Trophoblast cell (in vitro differentiated cells and primary cell): ENCODE measurements at regions not wholly inside any gene's neighbourhood (a gene's known extent, or its start where the extent isn't known, plus 50 kb on each side); places are given as distances from the start of the nearest gene placed in this dataset.

Experiments used
- DNase-seq, 2 donors: peaks; one replicate each; pipeline ENCODE4 v3.0.0-alpha.2; 2016
- H2AFZ ChIP-seq: 2 replicates; pipeline ENCODE4 v1.6.1; 2013; ENCODE audit warnings: low read length, moderate library complexity, mild to moderate bottlenecking; ENCODE audit not compliant: insufficient read depth, poor library complexity
- H2AK5ac ChIP-seq: 2 replicates; pipeline ENCODE4 v1.6.1; 2013; ENCODE audit warnings: mild to moderate bottlenecking, low read length
- H2BK120ac ChIP-seq: 2 replicates; pipeline ENCODE4 v1.6.1; 2013; ENCODE audit warnings: low read length, mild to moderate bottlenecking, moderate library complexity; ENCODE audit not compliant: insufficient read depth, poor library complexity
- H2BK12ac ChIP-seq: 2 replicates; pipeline ENCODE4 v1.6.1; 2013; ENCODE audit warnings: mild to moderate bottlenecking, low read length, moderate library complexity
- H2BK5ac ChIP-seq: 2 replicates; pipeline ENCODE4 v1.6.1; 2013; ENCODE audit warnings: low read length, low read depth, moderate library complexity, mild to moderate bottlenecking; ENCODE audit not compliant: poor library complexity
- H3K14ac ChIP-seq: 2 replicates; pipeline ENCODE4 v1.6.1; 2013; ENCODE audit warnings: mild to moderate bottlenecking, low read length
- H3K18ac ChIP-seq: 2 replicates; pipeline ENCODE4 v1.6.1; 2013; ENCODE audit warnings: mild to moderate bottlenecking, low read length
- H3K23ac ChIP-seq: 2 replicates; pipeline ENCODE4 v1.6.1; 2013; ENCODE audit warnings: low read length
- H3K27ac ChIP-seq: 2 replicates; pipeline ENCODE4 v1.5.1; 2013; ENCODE audit warnings: low read depth, mild to moderate bottlenecking, inconsistent platforms, low read length, moderate library complexity
- H3K27me3 ChIP-seq: 2 replicates; pipeline ENCODE4 v1.6.1; 2013; ENCODE audit warnings: inconsistent platforms, mild to moderate bottlenecking, low read length, moderate library complexity; ENCODE audit not compliant: insufficient read depth
- H3K36me3 ChIP-seq, 2 experiments: 1 replicate in 1 of 2; 2 replicates in 1 of 2; pipeline ENCODE4 v1.6.1; 2013; ENCODE audit warnings: low read length in 2 of 2, mild to moderate bottlenecking in 2 of 2, moderate library complexity in 1 of 2; ENCODE audit not compliant: insufficient read depth in 2 of 2, control insufficient read depth in 1 of 2
- H3K4ac ChIP-seq: 2 replicates; pipeline ENCODE4 v1.6.1; 2013; ENCODE audit warnings: low read depth, mild to moderate bottlenecking, low read length, moderate library complexity
- H3K4me1 ChIP-seq, 2 experiments: 1 replicate in 1 of 2; 2 replicates in 1 of 2; pipeline ENCODE4 v1.6.1; 2013; ENCODE audit warnings: low read length in 2 of 2, mild to moderate bottlenecking in 2 of 2, moderate library complexity in 1 of 2; ENCODE audit not compliant: insufficient read depth in 2 of 2, control insufficient read depth in 1 of 2
- H3K4me2 ChIP-seq: 2 replicates; pipeline ENCODE4 v1.6.1; 2013; ENCODE audit warnings: inconsistent platforms, mild to moderate bottlenecking, low read length, moderate library complexity
- H3K4me3 ChIP-seq: 2 replicates; pipeline ENCODE4 v1.5.1; 2013; ENCODE audit warnings: mild to moderate bottlenecking, low read depth, low read length, inconsistent platforms
- H3K79me1 ChIP-seq: one replicate; pipeline ENCODE4 v1.6.1; 2013; ENCODE audit warnings: low read length
- H3K79me2 ChIP-seq: 2 replicates; pipeline ENCODE4 v1.6.1; 2013; ENCODE audit warnings: low read length, mild to moderate bottlenecking; ENCODE audit not compliant: control insufficient read depth, insufficient read depth, poor library complexity
- H3K9ac ChIP-seq: 2 replicates; pipeline ENCODE4 v1.6.1; 2013; ENCODE audit warnings: mild to moderate bottlenecking, low read length
- H3K9me3 ChIP-seq: 2 replicates; pipeline ENCODE4 v1.6.1; 2013; ENCODE audit warnings: low read depth, mild to moderate bottlenecking, control low read depth, inconsistent platforms, low read length; ENCODE audit not compliant: insufficient read depth
- H4K12ac ChIP-seq: 2 replicates; pipeline ENCODE4 v1.6.1; 2013; ENCODE audit warnings: low read depth, mild to moderate bottlenecking, low read length, moderate library complexity
- H4K8ac ChIP-seq: 2 replicates; pipeline ENCODE4 v1.6.1; 2013; ENCODE audit warnings: low read depth, mild to moderate bottlenecking, low read length, moderate library complexity
- H4K91ac ChIP-seq: one replicate; pipeline ENCODE4 v1.6.1; 2013; ENCODE audit warnings: low read depth, mild to moderate bottlenecking, low read length, moderate library complexity
- WGBS: extraction: QIAGEN DNeasy Blood & Tissue Kit; methylation state at CpG from one replicate; pipeline ENCODE4 v1.1.7; 2013; ENCODE audit warnings: missing lambda C conversion rate; ENCODE audit not compliant: insufficient read length, insufficient coverage; ENCODE audit errors: extremely low coverage; 5-methylcytosine and 5-hydroxymethylcytosine counted together

DNA sequence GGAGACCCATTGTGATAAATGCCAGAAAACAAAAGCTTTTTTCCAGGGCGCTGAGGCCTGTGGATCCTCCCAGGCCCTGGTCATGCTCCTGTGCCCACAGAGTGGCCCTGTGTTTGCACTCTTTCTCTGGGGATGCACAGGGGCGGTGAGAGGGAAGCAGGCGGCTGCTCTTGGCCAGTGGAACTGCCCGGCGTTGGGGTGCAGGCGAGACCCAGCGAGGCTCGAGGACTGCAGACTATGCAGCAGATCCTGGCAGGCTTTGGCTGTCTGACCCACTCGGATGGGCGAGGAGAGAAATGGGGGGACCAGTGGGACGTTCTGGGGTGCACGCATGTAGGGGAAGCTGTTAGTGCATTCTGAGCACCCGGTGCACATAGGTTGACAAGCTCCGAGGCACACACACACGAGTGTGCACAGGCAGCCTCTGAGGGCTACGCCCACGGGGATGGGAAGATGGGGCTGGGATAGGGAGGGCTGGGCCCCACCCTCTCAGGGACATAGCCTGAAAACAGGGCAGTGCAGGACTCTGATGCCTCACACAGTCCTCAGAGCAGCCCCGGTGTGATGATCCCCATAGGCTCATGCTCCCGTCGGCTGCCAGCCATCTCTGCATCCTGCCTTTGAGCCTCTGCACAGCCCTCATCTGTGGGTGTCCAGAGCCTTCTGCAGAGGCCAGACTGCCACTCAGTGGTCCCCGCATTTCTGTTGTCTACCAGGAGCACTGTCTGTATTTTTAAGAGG lies 1233.5 kb downstream of the BRD1 start:
- H3K79me1 ChIP-seq, result no peaks in the 10 kb centered on the region
- H3K18ac ChIP-seq, result no peak overlapping the region
- no peak overlapping the region for H3K14ac ChIP-seq
- no peak overlapping the region for H2BK120ac ChIP-seq
- H3K9ac ChIP-seq, result no peak overlapping the region
- no peaks in the 10 kb centered on the region for H3K27me3 ChIP-seq
- H2BK5ac ChIP-seq, result no peak overlapping the region
- H3K79me2 ChIP-seq, result no peaks in the 10 kb centered on the region
- H4K12ac ChIP-seq, result no peak overlapping the region
- no peak overlapping the region for H3K4me3 ChIP-seq
- no peak overlapping the region for H3K4me2 ChIP-seq
- no peak overlapping the region for H3K23ac ChIP-seq
- no CpG with 5 or more reads among the region's 21 CpGs for WGBS
- no peak overlapping the region for H2AK5ac ChIP-seq
- H2AFZ ChIP-seq, result no peak overlapping the region
- no peak overlapping the region for H4K91ac ChIP-seq
- H2BK12ac ChIP-seq, result no peak overlapping the region
- no peak for DNase-seq
- H3K4ac ChIP-seq, result no peak overlapping the region
- H3K4me1 ChIP-seq, result no peaks in the 10 kb centered on the region
- no peak overlapping the region for H3K27ac ChIP-seq
- peaks cover 10% of the 10 kb centered on the region for H3K9me3 ChIP-seq
- H4K8ac ChIP-seq, result no peak overlapping the region
- no peaks in the 10 kb centered on the region for H3K36me3 ChIP-seq

DNA sequence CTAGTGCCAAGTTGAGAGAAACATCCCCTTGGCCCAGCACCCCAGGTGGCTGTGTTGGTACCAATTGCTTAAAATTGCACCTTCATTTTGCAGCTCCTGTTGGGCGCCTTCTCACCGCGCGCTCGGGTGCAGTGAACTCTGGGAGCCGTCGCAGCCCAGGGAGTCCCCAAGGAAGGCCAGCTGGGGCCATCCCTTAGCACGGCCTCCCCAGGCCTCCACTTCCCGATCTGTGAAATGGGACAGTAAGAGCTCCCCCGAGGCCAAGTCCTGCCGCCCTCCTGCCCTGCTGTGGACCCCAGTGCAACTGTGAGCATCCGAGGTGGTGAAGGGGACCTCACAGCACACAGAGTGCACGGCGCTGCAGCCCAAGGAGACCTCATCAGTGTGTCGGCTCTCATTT lies 1234.1 kb downstream of the BRD1 start:
- H4K91ac ChIP-seq, result no peak overlapping the region
- no peak overlapping the region for H3K14ac ChIP-seq
- H4K8ac ChIP-seq, result no peak overlapping the region
- H4K12ac ChIP-seq, result no peak overlapping the region
- H3K23ac ChIP-seq, result no peak overlapping the region
- DNase-seq, result no peak
- peaks cover 6% of the 10 kb centered on the region for H3K9me3 ChIP-seq
- H3K4me1 ChIP-seq, result no peaks in the 10 kb centered on the region
- H3K4me3 ChIP-seq, result no peak overlapping the region
- H3K79me1 ChIP-seq, result no peaks in the 10 kb centered on the region
- no peak overlapping the region for H3K4ac ChIP-seq
- no peaks in the 10 kb centered on the region for H3K27me3 ChIP-seq
- H3K27ac ChIP-seq, result no peak overlapping the region
- H2BK5ac ChIP-seq, result no peak overlapping the region
- no peak overlapping the region for H2BK120ac ChIP-seq
- H3K79me2 ChIP-seq, result no peaks in the 10 kb centered on the region
- WGBS, result no CpG with 5 or more reads among the region's 15 CpGs
- no peak overlapping the region for H2AK5ac ChIP-seq
- no peak overlapping the region for H2AFZ ChIP-seq
- no peaks in the 10 kb centered on the region for H3K36me3 ChIP-seq
- no peak overlapping the region for H3K4me2 ChIP-seq
- no peak overlapping the region for H3K18ac ChIP-seq
- H2BK12ac ChIP-seq, result no peak overlapping the region
- no peak overlapping the region for H3K9ac ChIP-seq

DNA sequence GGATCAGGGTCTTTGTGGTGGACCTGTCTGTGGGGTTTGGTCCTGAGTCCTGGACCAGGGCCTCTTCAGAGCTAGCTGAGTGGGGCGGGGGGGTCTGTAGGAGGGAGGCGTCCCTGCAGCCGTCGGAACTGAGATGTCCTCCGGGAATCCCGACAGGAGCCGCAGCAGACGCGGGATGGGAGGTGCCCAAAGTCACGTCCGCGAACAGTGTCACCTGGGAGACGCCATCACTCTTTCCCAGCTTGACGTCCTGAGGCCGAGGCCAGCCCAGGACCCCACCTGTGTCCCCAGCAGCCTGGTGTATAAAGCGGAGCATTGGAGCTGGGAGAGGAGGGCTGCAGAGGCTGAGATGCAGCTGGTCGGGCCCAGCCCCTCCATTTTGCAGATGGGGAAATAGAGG lies 1234.7 kb downstream of the BRD1 start:
- no peak overlapping the region for H3K4ac ChIP-seq
- WGBS, result no CpG with 5 or more reads among the region's 17 CpGs

DNA sequence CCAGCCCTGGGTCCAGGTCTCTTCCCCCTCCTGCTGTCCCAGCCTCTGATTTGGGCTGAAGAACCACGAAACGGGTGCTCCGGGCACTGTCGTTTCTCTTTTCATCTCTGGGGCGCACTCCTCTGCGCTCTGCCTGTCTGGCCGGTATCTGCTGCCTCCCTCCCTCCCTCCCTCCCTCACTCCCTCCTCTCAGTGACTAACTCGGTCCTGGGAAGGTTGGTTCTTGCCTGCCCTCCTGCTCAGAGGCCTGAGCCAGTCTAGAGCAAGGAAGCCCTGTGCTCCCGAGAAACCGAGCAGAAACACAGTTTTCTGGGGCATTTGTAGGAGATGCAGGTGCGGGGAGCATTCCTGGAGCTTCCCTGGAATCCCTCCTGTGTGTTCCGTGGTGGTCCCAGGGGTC lies 1235.2 kb downstream of the BRD1 start:
- Histone ChIP-seq H3K9ac (no peak overlapping the region), H3K27me3 (no peaks in the 10 kb centered on the region), H3K4ac (no peak overlapping the region), H2BK12ac (no peak overlapping the region), H2AK5ac (no peak overlapping the region), H3K79me1 (no peaks in the 10 kb centered on the region), H2AFZ (no peak overlapping the region), H3K79me2 (no peaks in the 10 kb centered on the region), H2BK5ac (no peak overlapping the region), H4K91ac (no peak overlapping the region), H2BK120ac (no peak overlapping the region), H3K14ac (no peak overlapping the region), H3K27ac (no peak overlapping the region), H3K18ac (no peak overlapping the region), H3K9me3 (peaks cover 4% of the 10 kb centered on the region), H3K23ac (no peak overlapping the region), H3K4me1 (no peaks in the 10 kb centered on the region), H4K12ac (no peak overlapping the region), H4K8ac (no peak overlapping the region), H3K4me3 (no peak overlapping the region), H3K4me2 (no peak overlapping the region), H3K36me3 (no peaks in the 10 kb centered on the region)
- no peak for DNase-seq
- no CpG with 5 or more reads among the region's 12 CpGs for WGBS

More for the DNA sequence above, 1234.7 kb downstream of the BRD1 start:
- Histone ChIP-seq H3K27ac (no peak overlapping the region), H4K8ac (no peak overlapping the region), H4K91ac (no peak overlapping the region), H3K79me1 (no peaks in the 10 kb centered on the region), H3K4me3 (no peak overlapping the region), H2AK5ac (no peak overlapping the region), H3K36me3 (no peaks in the 10 kb centered on the region), H3K9me3 (peaks cover 4% of the 10 kb centered on the region), H3K27me3 (no peaks in the 10 kb centered on the region), H2BK120ac (no peak overlapping the region), H2BK5ac (no peak overlapping the region), H2AFZ (no peak overlapping the region), H2BK12ac (no peak overlapping the region), H3K79me2 (no peaks in the 10 kb centered on the region), H3K18ac (no peak overlapping the region), H3K9ac (no peak overlapping the region), H3K23ac (no peak overlapping the region), H3K4me2 (no peak overlapping the region), H3K4me1 (no peaks in the 10 kb centered on the region), H4K12ac (no peak overlapping the region), H3K14ac (no peak overlapping the region)
- no peak for DNase-seq
